Thyroid gland (tissue), 4 donors: ENCODE measurements at regions not wholly inside any gene's neighbourhood (a gene's known extent, or its start where the extent isn't known, plus 50 kb on each side); places are given as distances from the start of the nearest gene placed in this dataset.

ENCODE experiments used
- POLR2A ChIP-seq, 2 donors: fragments of 450-650 bp; IDR thresholded peaks; one replicate each; pipeline ENCODE4 v1.6.1; 2017; ENCODE audit warnings: antibody characterized with exemption in 2 of 2, mild to moderate bottlenecking in 2 of 2, moderate library complexity in 1 of 2
- TF ChIP-seq, protein P1 (sequence below), 6 experiments: fragments of 200-600 bp in 3 of 6; fragments of 450-650 bp in 3 of 6; sonication (generic) in 3 of 6; IDR thresholded peaks; one replicate each; pipeline ENCODE4 v1.5.1; 2016 to 2019; ENCODE audit warnings: antibody characterized with exemption in 6 of 6, mild to moderate bottlenecking in 2 of 6, inconsistent platforms in 1 of 6, moderate library complexity in 1 of 6

DNA sequence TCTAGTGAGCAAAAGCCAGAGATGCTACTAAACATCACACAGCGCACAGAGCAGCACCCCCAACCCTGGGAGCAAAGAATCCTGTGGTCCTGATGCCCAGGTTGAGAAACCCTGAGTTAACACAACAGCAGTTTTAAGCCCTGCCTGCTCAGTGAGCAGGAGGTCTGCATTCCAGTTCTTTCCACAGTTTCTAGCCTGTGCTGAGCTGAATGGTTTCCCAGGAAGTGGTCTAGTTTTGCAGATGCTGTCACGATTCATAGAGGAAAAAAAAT is 171.1 kb upstream of the PROK2 start:
- TF ChIP-seq POLR2A (IDR thresholded peaks at IDR 0.05), result no peak
- TF ChIP-seq, protein P1, sequence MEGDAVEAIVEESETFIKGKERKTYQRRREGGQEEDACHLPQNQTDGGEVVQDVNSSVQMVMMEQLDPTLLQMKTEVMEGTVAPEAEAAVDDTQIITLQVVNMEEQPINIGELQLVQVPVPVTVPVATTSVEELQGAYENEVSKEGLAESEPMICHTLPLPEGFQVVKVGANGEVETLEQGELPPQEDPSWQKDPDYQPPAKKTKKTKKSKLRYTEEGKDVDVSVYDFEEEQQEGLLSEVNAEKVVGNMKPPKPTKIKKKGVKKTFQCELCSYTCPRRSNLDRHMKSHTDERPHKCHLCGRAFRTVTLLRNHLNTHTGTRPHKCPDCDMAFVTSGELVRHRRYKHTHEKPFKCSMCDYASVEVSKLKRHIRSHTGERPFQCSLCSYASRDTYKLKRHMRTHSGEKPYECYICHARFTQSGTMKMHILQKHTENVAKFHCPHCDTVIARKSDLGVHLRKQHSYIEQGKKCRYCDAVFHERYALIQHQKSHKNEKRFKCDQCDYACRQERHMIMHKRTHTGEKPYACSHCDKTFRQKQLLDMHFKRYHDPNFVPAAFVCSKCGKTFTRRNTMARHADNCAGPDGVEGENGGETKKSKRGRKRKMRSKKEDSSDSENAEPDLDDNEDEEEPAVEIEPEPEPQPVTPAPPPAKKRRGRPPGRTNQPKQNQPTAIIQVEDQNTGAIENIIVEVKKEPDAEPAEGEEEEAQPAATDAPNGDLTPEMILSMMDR (IDR thresholded peaks at IDR 0.05), result no peak
